Neural crest cell (in vitro differentiated cells): ENCODE measurements at regions not wholly inside any gene's neighbourhood (a gene's known extent, or its start where the extent isn't known, plus 50 kb on each side); places are given as distances from the start of the nearest gene placed in this dataset.

Source experiments
- DNase-seq: peaks from one replicate; pipeline ENCODE4 v3.0.0; 2021; ENCODE audit warnings: low read depth, mixed read lengths, low spot score
- H3K27ac Mint-ChIP-seq: one replicate; pipeline ENCODE4 v1.8.0; 2021; ENCODE audit warnings: mild to moderate bottlenecking, mixed read lengths; ENCODE audit not compliant: unreplicated experiment
- H3K27me3 Mint-ChIP-seq: 2 replicates; pipeline ENCODE4 v1.8.0; 2021; ENCODE audit warnings: low read depth, mild to moderate bottlenecking, mixed read lengths
- H3K36me3 Mint-ChIP-seq: 2 replicates; pipeline ENCODE4 v1.8.0; 2021; ENCODE audit warnings: low read depth, mild to moderate bottlenecking, mixed read lengths
- H3K4me1 Mint-ChIP-seq: 2 replicates; pipeline ENCODE4 v1.8.0; 2021; ENCODE audit warnings: mixed read lengths
- H3K4me3 Mint-ChIP-seq: one replicate; pipeline ENCODE4 v1.8.0; 2021; ENCODE audit warnings: mild to moderate bottlenecking, mixed read lengths
- H3K9me3 Mint-ChIP-seq: 2 replicates; pipeline ENCODE4 v1.8.0; 2021; ENCODE audit warnings: mixed read lengths
- CTCF ChIP-seq: fragments of 200-600 bp; sonication (generic); conservative IDR thresholded peaks from 2 replicates; pipeline ENCODE4 v1.5.0; 2021; ENCODE audit warnings: antibody characterized with exemption, mild to moderate bottlenecking

GRCh38 chr6:93523365-93523764 lies 104.0 kb upstream of the EPHA7 start:
- Mint-ChIP-seq H3K9me3 (no peaks in the 10 kb centered on the region), H3K4me1 (no peaks in the 10 kb centered on the region), H3K36me3 (no peaks in the 10 kb centered on the region), H3K27me3 (no peaks in the 10 kb centered on the region), H3K27ac (no peak overlapping the region), H3K4me3 (no peak overlapping the region)
- DNase-seq = no peak
- TF ChIP-seq CTCF = no peak

- no peak for TF ChIP-seq CTCF
- H3K9me3 Mint-ChIP-seq = no peaks in the 10 kb centered on the region
- H3K36me3 Mint-ChIP-seq = no peaks in the 10 kb centered on the region
- no peak overlapping the region for H3K4me3 Mint-ChIP-seq
- no peak for DNase-seq
- H3K27ac Mint-ChIP-seq = no peak overlapping the region
- no peaks in the 10 kb centered on the region for H3K4me1 Mint-ChIP-seq
- H3K27me3 Mint-ChIP-seq = no peaks in the 10 kb centered on the region
These were observed 97.1 kb upstream of the EPHA7 start for GRCh38 chr6:93516441-93516840.

GRCh38 chr6:93515736-93516135 lies 96.4 kb upstream of the EPHA7 start:
- Mint-ChIP-seq H3K27ac (no peak overlapping the region), H3K4me3 (no peak overlapping the region), H3K27me3 (no peaks in the 10 kb centered on the region), H3K9me3 (no peaks in the 10 kb centered on the region), H3K36me3 (no peaks in the 10 kb centered on the region), H3K4me1 (no peaks in the 10 kb centered on the region)
- no peak for DNase-seq
- TF ChIP-seq CTCF = no peak

GRCh38 chr6:93498713-93499112 lies 79.4 kb upstream of the EPHA7 start:
- no peak for DNase-seq
- Mint-ChIP-seq H3K27ac (no peak overlapping the region), H3K36me3 (no peaks in the 10 kb centered on the region), H3K27me3 (no peaks in the 10 kb centered on the region), H3K4me1 (no peaks in the 10 kb centered on the region), H3K4me3 (no peak overlapping the region), H3K9me3 (peaks cover 12% of the 10 kb centered on the region)
- no peak for TF ChIP-seq CTCF

GRCh38 chr6:93496548-93496947 lies 77.2 kb upstream of the EPHA7 start:
- no peak for TF ChIP-seq CTCF
- H3K9me3 Mint-ChIP-seq = peaks cover 4% of the 10 kb centered on the region
- H3K27ac Mint-ChIP-seq = no peak overlapping the region
- no peak for DNase-seq
- no peaks in the 10 kb centered on the region for H3K27me3 Mint-ChIP-seq
- H3K4me1 Mint-ChIP-seq = no peaks in the 10 kb centered on the region
- no peak overlapping the region for H3K4me3 Mint-ChIP-seq
- H3K36me3 Mint-ChIP-seq = no peaks in the 10 kb centered on the region

- Mint-ChIP-seq H3K9me3 (no peaks in the 10 kb centered on the region), H3K36me3 (no peaks in the 10 kb centered on the region), H3K27ac (no peak overlapping the region), H3K27me3 (no peaks in the 10 kb centered on the region), H3K4me1 (peaks cover 9% of the 10 kb centered on the region), H3K4me3 (no peak overlapping the region)
- TF ChIP-seq CTCF = no peak
- DNase-seq = no peak
These were observed 74.7 kb upstream of the EPHA7 start for GRCh38 chr6:93494057-93494456.
